ENCODE measurements at regions not wholly inside any gene's neighbourhood (a gene's known extent, or its start where the extent isn't known, plus 50 kb on each side); places are given as distances from the start of the nearest gene placed in this dataset.
"Not testable (repeated sequence)": the region's sequence is repeated elsewhere in the genome, so short reads cannot be mapped to it uniquely, and the experiment has no call there.

- DNase-seq: peak; percentile 26
Observed at GRCh38 chr3:157618075-157618760, 115.0 kb upstream of the VEPH1 start.

DNA sequence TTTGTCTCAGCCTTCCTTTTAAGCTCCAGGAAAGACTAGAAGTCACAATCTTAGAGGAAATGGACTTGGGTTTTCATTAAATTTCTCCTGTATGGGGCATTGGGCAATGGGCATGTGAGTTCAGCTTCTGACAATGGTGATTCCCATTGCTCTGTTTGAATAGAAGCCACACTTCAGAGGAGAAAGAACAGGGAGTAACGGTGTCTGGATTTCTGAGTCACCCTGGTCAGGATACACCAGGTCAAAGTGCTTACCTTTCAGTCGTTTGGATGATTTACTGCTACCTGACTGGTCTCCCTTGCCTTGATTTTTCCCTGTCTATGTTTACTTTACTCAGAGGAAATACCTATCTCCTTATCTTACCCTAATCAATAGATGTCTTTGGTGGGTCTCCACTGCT lies 111.7 kb upstream of the VEPH1 start:
- DNase-seq: no peak

DNA sequence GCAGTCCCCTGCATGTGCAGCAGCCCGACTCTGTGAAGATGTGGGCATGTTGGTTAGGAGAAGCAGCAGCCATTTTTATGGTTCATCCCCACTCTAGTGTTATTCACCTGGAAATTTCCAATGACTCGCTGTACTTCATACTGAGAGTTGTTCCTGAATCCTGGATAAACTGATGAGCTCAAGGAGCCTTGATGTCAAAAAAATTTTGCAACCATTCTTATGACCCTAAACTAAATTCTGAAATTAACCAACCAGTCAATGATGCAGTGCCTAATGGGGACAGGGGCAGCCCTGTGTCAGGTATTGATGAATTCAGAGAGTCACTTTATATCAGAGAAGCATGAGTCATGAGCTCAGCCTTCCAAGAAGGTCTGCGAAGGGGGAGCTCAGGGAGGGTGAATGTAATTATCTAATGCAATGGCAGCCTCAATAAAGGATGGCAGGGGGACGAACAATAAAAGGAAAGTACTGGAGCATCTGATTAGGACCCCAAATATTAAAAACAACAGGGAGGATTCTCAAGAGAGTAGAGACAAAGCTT lies 108.4 kb upstream of the VEPH1 start:
- no peak for DNase-seq

DNA sequence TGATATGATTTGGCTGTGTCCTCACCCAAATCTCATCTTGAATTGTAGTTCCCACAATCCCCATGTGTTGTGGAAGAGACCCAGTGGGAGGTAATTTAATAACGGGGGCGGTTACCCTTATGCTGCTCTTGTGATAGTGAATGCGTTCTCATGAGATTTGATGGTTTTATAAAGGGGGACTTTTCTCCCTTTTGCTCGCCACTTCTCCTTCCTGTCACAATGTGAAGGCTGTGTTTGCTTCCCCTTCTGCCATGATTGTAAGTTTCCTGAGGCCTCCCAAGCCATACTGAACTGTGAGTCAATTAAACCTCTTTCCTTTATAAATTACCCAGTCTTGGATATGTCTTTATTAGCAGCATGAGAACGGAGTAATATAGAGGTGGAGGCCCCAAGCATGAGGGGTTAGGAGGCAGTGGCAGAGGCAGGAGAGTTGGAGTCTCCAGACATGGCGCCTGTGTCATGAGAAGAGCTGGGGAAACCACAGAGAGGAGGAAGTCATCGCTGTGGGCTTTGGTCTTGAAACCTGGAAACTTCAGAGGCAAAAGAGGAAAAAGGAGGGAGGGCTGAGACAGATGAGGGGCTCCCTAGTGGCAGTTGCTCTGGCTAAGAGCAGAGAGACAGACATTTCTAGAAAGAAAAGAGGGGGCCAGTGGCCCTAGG lies 107.8 kb upstream of the VEPH1 start:
- no peak for DNase-seq

DNA sequence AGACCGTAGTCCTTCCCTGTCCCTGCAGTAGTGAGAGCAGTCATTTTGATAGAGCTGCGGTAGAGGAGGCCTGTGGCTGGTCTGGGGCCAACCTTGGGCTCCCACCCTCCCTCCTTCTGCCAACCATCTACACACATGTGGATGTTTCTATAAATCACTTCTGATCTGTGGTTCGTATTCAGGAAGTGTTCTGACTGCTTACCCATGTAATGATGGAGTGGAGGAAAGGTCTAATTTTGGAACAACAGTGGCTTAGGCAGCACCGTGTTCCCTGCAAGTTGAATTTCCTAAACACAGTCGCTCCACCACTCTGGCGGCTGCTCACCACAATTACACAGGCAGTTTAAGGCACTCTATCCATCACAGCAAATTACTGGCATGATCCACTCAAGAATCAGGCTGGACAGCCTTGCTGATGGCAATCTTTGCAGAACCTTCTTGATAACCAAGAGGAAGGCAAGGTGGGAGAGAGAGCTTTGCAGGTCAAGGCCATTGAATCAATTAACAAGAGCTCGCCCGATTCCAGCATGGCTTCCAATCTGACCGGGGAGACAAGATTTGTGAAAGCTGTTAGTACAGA lies 104.7 kb upstream of the VEPH1 start:
- no peak for DNase-seq

GRCh38 chr3:157606852-157607197 lies 103.6 kb upstream of the VEPH1 start:
- no peak for DNase-seq

DNA sequence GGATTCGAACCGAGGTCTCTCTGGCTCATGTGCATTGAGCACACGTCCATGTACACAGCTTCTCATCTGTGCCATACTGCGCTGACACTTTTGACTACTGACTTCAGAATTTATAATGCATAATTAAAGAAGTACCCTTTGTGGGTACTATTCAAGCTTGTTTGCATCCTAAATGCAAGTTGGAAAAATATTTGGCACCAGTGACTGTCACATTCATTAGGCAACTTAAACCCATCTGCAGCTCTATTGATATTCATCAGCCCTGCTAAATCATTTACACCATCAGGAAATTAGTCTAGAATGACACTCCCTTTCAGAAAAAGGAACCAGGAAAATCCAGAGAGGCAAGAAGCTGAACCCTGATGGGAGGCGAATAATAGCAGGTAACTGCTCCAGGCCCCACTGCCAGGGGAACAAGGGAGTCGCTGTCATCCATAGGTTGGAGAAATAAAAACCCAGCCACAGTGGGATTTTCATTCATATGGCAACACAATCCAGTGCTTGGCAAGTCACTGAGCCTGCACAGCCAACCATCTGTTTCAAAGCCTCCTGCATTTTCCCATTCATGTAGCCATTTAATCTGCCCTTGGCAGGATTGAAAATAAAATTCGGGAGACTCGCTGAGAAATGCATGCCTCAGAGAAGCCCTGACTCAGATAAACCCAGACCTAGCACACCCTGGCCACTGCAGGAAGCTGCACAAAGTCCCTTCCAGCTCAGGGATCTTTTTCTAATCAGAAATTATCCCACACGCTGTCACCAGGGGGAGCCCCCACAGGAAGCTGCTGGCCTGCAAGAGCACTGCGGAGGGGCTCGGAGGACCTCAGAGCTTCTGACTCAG lies 103.0 kb upstream of the VEPH1 start:
- DNase-seq: peak; percentile 26

- DNase-seq: no peak
Observed at GRCh38 chr3:157605356-157605755, 102.1 kb upstream of the VEPH1 start.

DNA sequence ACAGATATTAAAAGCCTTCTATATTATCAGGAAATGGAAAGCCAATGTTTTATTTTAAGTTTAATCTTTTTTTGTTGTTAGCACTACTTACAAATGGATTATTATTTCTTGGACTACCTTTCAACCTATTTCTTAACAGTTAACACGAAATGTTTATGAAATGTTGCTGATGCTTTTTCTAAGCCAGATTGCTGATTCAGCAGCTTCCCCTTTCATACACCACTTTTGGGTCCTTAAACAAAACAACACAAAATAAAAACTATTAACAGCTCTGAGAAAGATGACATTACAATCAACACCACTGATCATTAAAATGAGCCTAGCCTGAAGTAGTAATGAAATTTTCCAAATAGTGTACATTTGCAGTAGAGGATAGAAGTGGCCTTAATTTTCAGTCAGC lies 99.2 kb upstream of the VEPH1 start:
- no peak for DNase-seq

- DNase-seq: no peak
Observed at GRCh38 chr3:157595259-157595658, 92.0 kb upstream of the VEPH1 start.

DNA sequence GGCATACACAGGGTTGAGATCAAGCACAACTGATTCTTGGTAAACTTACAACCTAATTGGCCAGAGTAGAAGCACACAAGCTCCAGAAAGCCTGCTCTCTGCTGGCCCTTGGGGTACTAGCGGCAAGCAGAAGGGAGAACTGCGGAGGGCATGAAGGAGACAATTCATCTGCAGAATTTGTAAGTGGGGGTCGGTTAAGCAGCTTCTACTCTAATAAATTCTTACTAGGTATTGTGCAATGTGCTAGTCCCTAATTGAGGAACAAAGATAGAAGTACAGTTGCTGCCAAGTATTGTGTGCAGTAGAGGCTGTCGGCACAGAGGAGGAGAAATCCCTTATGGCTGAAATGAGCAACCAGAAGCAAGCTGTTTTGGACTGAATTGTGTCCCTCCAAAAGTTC lies 91.2 kb upstream of the VEPH1 start:
- DNase-seq: no peak

DNA sequence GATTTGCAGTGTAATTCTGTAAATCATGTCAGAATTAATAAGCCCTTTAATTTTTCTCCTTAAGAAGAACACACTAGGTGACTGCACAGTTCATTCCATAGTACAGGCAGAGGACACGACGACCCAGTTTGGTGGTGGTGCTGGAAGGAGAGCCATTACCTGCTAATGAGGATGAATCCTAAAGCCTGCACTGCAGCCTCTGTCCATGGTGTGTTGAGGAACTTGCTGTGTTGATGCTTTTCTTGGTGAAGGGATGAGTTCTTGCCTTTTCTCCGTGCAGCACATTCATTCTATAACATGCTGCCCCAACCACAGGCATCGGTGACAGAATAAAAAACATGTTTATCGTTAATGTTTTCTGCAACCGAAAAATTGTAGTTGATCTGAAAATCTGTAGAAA lies 89.6 kb upstream of the VEPH1 start:
- DNase-seq: no peak

DNA sequence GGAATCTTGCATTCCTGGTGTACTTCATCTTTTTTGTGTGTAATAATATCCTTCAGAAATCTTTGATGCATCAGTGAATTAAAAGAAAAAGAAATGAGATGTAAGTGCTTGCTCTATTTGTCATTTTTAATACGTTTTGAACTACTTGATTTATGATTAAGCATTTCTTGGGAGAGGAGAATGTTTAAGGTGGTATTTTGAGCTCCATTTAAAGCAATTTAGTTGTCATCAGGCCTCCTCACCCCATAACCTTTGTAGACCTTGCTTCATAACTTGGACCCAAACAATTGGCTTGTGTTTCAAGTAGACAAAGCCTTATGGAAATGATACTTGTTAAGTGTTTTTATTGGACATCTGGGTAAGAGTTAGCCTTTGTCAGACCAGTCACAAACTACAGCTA lies 87.1 kb upstream of the VEPH1 start:
- DNase-seq: no peak

- DNase-seq: no peak
Observed at GRCh38 chr3:157589211-157589610, 86.0 kb upstream of the VEPH1 start.

DNA sequence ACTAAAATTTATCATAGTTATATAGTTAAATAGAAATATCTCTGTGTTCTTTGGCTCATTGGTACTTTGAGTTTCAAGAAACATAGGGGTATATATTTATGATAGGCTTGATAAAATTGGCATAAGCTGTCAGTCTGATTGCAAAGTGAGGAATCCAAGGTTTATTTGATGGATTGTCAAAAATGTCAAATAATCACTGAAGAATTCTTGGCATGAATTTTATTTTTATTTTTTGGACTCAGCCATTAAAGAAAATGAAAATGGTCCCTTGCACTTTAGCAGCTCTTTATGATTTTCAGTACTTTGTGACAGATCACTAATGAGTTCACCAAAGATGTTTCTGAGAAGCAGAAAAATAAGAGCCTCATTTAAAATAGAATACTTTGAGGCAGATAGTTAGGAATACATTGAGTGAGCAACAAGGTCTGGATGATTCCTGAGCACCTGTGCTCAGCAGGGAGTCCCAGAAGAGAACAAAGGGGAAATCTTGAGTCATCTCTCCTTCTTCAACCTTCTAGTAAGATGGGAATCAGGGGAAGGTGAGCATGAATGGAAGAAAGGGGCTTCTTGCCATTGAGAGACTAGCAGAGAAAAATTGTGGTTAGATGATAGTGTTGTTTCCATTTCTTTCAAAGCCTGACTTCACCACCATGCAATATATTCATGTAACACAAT lies 85.3 kb upstream of the VEPH1 start:
- no peak for DNase-seq

DNA sequence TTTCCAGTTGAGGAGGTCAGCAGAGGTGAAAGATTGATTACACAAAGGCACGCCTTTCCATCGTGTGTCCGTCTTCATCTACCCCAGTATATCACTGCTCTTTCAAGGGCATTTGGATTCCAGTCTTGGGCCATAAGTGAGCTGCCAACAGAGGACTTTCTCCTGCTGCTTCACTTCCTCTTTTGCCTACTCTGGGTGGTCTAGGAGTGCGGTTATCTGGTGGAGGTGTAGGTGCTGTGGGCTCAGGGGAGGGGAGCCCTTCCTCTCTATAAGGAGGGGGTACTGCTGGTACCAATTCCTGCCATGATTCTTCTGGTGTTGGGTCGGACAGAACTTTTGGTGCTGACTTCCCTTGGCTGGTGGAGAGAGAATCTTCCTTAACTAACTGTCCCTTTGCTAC lies 83.1 kb upstream of the VEPH1 start:
- no peak for DNase-seq

GRCh38 chr3:157585386-157585785 lies 82.2 kb upstream of the VEPH1 start:
- no peak for DNase-seq

DNA sequence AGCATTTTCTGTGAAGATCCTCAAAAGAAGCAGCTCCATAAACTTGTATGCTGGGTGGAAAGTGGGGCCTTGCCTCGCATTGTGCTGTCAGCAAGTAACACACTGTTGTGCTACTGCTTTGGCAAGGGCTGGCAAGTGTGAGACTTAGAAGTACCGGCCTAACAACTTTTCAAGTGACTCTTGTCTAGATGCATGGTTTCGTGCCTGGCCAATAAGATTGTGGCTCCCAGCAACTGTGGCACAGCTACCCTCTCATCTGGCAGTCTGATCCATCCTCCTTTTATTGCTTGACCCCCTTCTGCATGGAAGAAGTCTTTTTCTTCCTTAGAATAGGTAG lies 79.4 kb upstream of the VEPH1 start:
- DNase-seq: no peak

DNA sequence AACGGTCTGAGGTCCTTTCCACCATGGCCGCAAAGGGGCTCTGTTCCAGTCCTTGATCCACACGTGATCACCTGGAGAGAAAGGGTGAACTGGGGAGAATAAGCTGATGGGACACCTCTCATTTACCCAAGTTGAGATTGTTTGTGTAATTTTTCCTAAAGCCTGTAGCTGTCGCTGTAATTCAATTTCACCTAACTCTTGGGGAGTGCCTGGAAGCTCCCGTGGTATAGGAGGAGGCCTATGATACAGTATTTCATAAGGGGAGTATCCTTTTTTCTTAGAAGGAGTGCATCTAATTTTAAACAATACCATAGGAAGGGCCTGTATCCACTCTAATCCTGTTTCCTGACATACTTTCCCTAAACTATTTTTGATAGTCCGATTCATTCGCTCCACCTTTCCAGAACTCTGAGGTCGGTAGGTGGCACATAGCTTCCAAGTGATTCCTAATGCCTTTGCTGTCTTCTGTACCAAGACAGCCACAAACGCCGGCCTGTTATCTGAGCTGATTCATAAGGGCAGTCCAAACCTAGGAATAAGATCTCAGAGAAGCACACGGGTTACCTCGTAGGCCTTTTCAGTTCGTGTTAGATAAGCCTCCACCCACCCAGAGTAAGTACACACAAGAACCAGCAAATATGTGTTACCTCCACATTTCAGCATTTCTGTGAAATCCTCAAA lies 78.9 kb upstream of the VEPH1 start:
- not testable (repeated sequence) for DNase-seq

- DNase-seq: no peak
Observed at GRCh38 chr3:157581371-157581770, 78.2 kb upstream of the VEPH1 start.

- DNase-seq: no peak
Observed at GRCh38 chr3:157578181-157578580, 75.0 kb upstream of the VEPH1 start.

- no peak for DNase-seq
Observed at GRCh38 chr3:157574531-157574930, 71.3 kb upstream of the VEPH1 start.

Measured in central memory CD4-positive, alpha-beta T cell (primary cell).